Activated CD8-positive, alpha-beta memory T cell treated with anti-CD3 and anti-CD28 coated beads for 1 hour (primary cell): ENCODE measurements at regions not wholly inside any gene's neighbourhood (a gene's known extent, or its start where the extent isn't known, plus 50 kb on each side); places are given as distances from the start of the nearest gene placed in this dataset.

Experiments used
- DNase-seq, 2 donors: peaks; one replicate each; pipeline ENCODE4 v3.0.0-alpha.2; 2020; ENCODE audit warnings: low read depth in 1 of 2; ENCODE audit errors: extremely low read depth in 1 of 2

GRCh38 chr1:209229494-209230061 lies 353.9 kb upstream of the CAMK1G start:
- no peak for DNase-seq

- no peak for DNase-seq
Measured at GRCh38 chr1:209230314-209230713, 353.2 kb upstream of the CAMK1G start.

- no peak for DNase-seq
Measured at GRCh38 chr1:209231476-209232156, 351.9 kb upstream of the CAMK1G start.

- no peak for DNase-seq
Measured at GRCh38 chr1:209232197-209232596, 351.3 kb upstream of the CAMK1G start.

- no peak for DNase-seq
Measured at GRCh38 chr1:209232759-209233158, 350.8 kb upstream of the CAMK1G start.

- no peak for DNase-seq
Measured at GRCh38 chr1:209235166-209235565, 348.3 kb upstream of the CAMK1G start.

GRCh38 chr1:209238356-209238755 lies 345.2 kb upstream of the CAMK1G start:
- no peak for DNase-seq

- no peak for DNase-seq
Measured at GRCh38 chr1:209240351-209240750, 343.2 kb upstream of the CAMK1G start.

GRCh38 chr1:209241487-209241886 lies 342.0 kb upstream of the CAMK1G start:
- DNase-seq, result no peak

GRCh38 chr1:209248649-209249279 lies 334.8 kb upstream of the CAMK1G start:
- DNase-seq, result no peak

GRCh38 chr1:209249280-209249670 lies 334.2 kb upstream of the CAMK1G start:
- DNase-seq, result no peak

GRCh38 chr1:209249785-209250440 lies 333.6 kb upstream of the CAMK1G start:
- no peak for DNase-seq

- no peak for DNase-seq
Measured at GRCh38 chr1:209250861-209251636, 332.5 kb upstream of the CAMK1G start.

- no peak for DNase-seq
Measured at GRCh38 chr1:209256766-209257350, 326.7 kb upstream of the CAMK1G start.

- DNase-seq, result no peak
Measured at GRCh38 chr1:209257454-209257853, 326.1 kb upstream of the CAMK1G start.

GRCh38 chr1:209260136-209260535 lies 323.4 kb upstream of the CAMK1G start:
- no peak for DNase-seq

- no peak for DNase-seq
Measured at GRCh38 chr1:209262631-209263030, 320.9 kb upstream of the CAMK1G start.

- DNase-seq, result no peak
Measured at GRCh38 chr1:209265301-209265700, 318.2 kb upstream of the CAMK1G start.

- DNase-seq, result no peak
Measured at GRCh38 chr1:209266590-209267205, 316.8 kb upstream of the CAMK1G start.

- no peak for DNase-seq
Measured at GRCh38 chr1:209267968-209268367, 315.5 kb upstream of the CAMK1G start.
